ENCODE measurements at regions not wholly inside any gene's neighbourhood (a gene's known extent, or its start where the extent isn't known, plus 50 kb on each side); places are given as distances from the start of the nearest gene placed in this dataset.
"Not testable (repeated sequence)": the region's sequence is repeated elsewhere in the genome, so short reads cannot be mapped to it uniquely, and the experiment has no call there.

GRCh38 chr1:120535052-120535451 is 120.2 kb downstream of the NBPF8 start:
- ATAC-seq (ENCODE audit: low read depth): peak; percentile 84
- H4K91ac ChIP-seq (ENCODE audit: insufficient read depth, low read depth, low read length); H4K20me1 ChIP-seq (ENCODE audit: insufficient read depth, low read length); BruUV-seq (replicated peaks); in situ Hi-C loops (cut with MboI; ENCODE audit: low sequenced_read_pairs); H3K36me3 ChIP-seq (ENCODE audit: control insufficient read depth, insufficient read depth, low read length); CTCF ChIA-PET; intact Hi-C loops (cut with micrococcal nuclease); H3K27ac ChIP-seq (ENCODE audit: insufficient read depth, low read length); dilution Hi-C loops (cut with HindIII; ENCODE audit: low sequenced_read_pairs, unreplicated experiment); H2AFZ ChIP-seq (replicated peaks; ENCODE audit: low read length, poor library complexity); H3K27me3 ChIP-seq (ENCODE audit: control insufficient read depth, insufficient read depth, low read length); H3K9me3 ChIP-seq (ENCODE audit: control insufficient read depth, insufficient read depth, low read length); H3K9me1 ChIP-seq (ENCODE audit: insufficient read depth, low read length); H4K5ac ChIP-seq (ENCODE audit: low read depth, low read length); H3K4me1 ChIP-seq (ENCODE audit: control insufficient read depth, insufficient read depth, low read length); H3K14ac ChIP-seq (replicated peaks; ENCODE audit: low read depth, low read length); H3K9ac ChIP-seq (ENCODE audit: low read depth, low read length); H3K79me1 ChIP-seq (ENCODE audit: low read depth in 1 of 2, low read length in 2 of 2); H3K56ac ChIP-seq (ENCODE audit: extremely low read depth, insufficient read depth, low read length); H2BK15ac ChIP-seq (ENCODE audit: low read depth, low read length); POLR2A ChIA-PET (ENCODE audit: unreplicated experiment); H3K4me3 ChIP-seq (ENCODE audit: insufficient read depth, low read depth, low read length); H2AK9ac ChIP-seq (replicated peaks; ENCODE audit: low read depth, low read length, poor library complexity); H3K23ac ChIP-seq (ENCODE audit: low read depth, low read length); H2AK5ac ChIP-seq (ENCODE audit: low read depth, low read length): not testable (repeated sequence)
- Histone ChIP-seq H2BK120ac (ENCODE audit: low read depth, low read length) (peak overlapping the region; percentile 79; the same call in 1 of the 2 replicates), H3K4ac (ENCODE audit: low read depth, low read length) (peak overlapping the region; percentile 65; the same call in 1 of the 2 replicates), H3K4me2 (ENCODE audit: low read depth, low read length) (peak overlapping the region; percentile 62; the same call in 1 of the 2 replicates), H3K18ac (ENCODE audit: low read depth, low read length) (peak overlapping the region; percentile 84; the same call in 1 of the 2 replicates), H4K8ac (ENCODE audit: low read depth in 2 of 2, low read length in 2 of 2) (peak overlapping the region in 1 of 2 experiments; percentile 68; a peak in 2 of 4 replicates), H2BK5ac (ENCODE audit: low read depth, low read length, poor library complexity, severe bottlenecking) (peak overlapping the region; percentile 85), H2BK20ac (ENCODE audit: low read depth, low read length) (0 out of 2 replicates have a peak overlapping the region, but pooled peaks have one; percentile 61)
- peak; percentile 85 for DNase-seq
- WGBS, 2 experiments (ENCODE audit: extremely low coverage in 2 of 2, insufficient read length in 1 of 2): no CpG with 5 or more reads among the region's 1 CpG

- dilution Hi-C loops (cut with HindIII; ENCODE audit: low sequenced_read_pairs, unreplicated experiment); H2BK20ac ChIP-seq (ENCODE audit: low read depth, low read length); H4K20me1 ChIP-seq (ENCODE audit: insufficient read depth, low read length); H3K36me3 ChIP-seq (ENCODE audit: control insufficient read depth, insufficient read depth, low read length); H3K4me1 ChIP-seq (ENCODE audit: control insufficient read depth, insufficient read depth, low read length); CTCF ChIA-PET; H4K5ac ChIP-seq (ENCODE audit: low read depth, low read length); H3K9me3 ChIP-seq (ENCODE audit: control insufficient read depth, insufficient read depth, low read length); H3K27ac ChIP-seq (ENCODE audit: insufficient read depth, low read length); H3K56ac ChIP-seq (ENCODE audit: extremely low read depth, insufficient read depth, low read length); H3K9ac ChIP-seq (ENCODE audit: low read depth, low read length); H2BK5ac ChIP-seq (ENCODE audit: low read depth, low read length, poor library complexity, severe bottlenecking); intact Hi-C loops (cut with micrococcal nuclease); H3K4me3 ChIP-seq (ENCODE audit: insufficient read depth, low read depth, low read length); H3K9me1 ChIP-seq (ENCODE audit: insufficient read depth, low read length); POLR2A ChIA-PET (ENCODE audit: unreplicated experiment); H3K23ac ChIP-seq (ENCODE audit: low read depth, low read length); ATAC-seq (ENCODE audit: low read depth); H4K91ac ChIP-seq (ENCODE audit: insufficient read depth, low read depth, low read length); H3K18ac ChIP-seq (ENCODE audit: low read depth, low read length); H2AK5ac ChIP-seq (ENCODE audit: low read depth, low read length); H2AFZ ChIP-seq (replicated peaks; ENCODE audit: low read length, poor library complexity); H3K79me1 ChIP-seq (ENCODE audit: low read depth in 1 of 2, low read length in 2 of 2); H3K4ac ChIP-seq (ENCODE audit: low read depth, low read length); BruUV-seq (replicated peaks); in situ Hi-C loops (cut with MboI; ENCODE audit: low sequenced_read_pairs); H2AK9ac ChIP-seq (replicated peaks; ENCODE audit: low read depth, low read length, poor library complexity); H3K14ac ChIP-seq (replicated peaks; ENCODE audit: low read depth, low read length); H2BK120ac ChIP-seq (ENCODE audit: low read depth, low read length); H2BK15ac ChIP-seq (ENCODE audit: low read depth, low read length); H4K8ac ChIP-seq (ENCODE audit: low read depth in 2 of 2, low read length in 2 of 2); H3K27me3 ChIP-seq (ENCODE audit: control insufficient read depth, insufficient read depth, low read length); DNase-seq; H3K4me2 ChIP-seq (ENCODE audit: low read depth, low read length): not testable (repeated sequence)
- no CpG with 5 or more reads among the region's 5 CpGs for WGBS, 2 experiments (ENCODE audit: extremely low coverage in 2 of 2, insufficient read length in 1 of 2)
Measured at GRCh38 chr1:120541394-120541793, 126.6 kb downstream of the NBPF8 start.

Data from IMR-90 (cell line).